HG02798 (cell line): ENCODE measurements at regions not wholly inside any gene's neighbourhood (a gene's known extent, or its start where the extent isn't known, plus 50 kb on each side); places are given as distances from the start of the nearest gene placed in this dataset.
A peak's percentile ranks its signal among the peaks of the same experiment; 100 is the strongest.

Source experiments
- ATAC-seq: cut with Tn5 transposase; IDR thresholded peaks from one replicate; pipeline ENCODE4 v1.9.1; 2021; ENCODE audit warnings: mild to moderate bottlenecking; ENCODE audit not compliant: unreplicated experiment, poor library complexity

GRCh38 chr4:14695095-14695845, 307.0 kb upstream of the CPEB2 start:
- ATAC-seq, result no peak

GRCh38 chr4:14700083-14700482, 302.2 kb upstream of the CPEB2 start:
- ATAC-seq, result no peak

- ATAC-seq, result no peak
Observed at GRCh38 chr4:14700544-14700943, 301.7 kb upstream of the CPEB2 start.

- ATAC-seq, result no peak
Observed at GRCh38 chr4:14701389-14701788, 300.9 kb upstream of the CPEB2 start.

- ATAC-seq, result no peak
Observed at GRCh38 chr4:14701896-14702295, 300.4 kb upstream of the CPEB2 start.

GRCh38 chr4:14708574-14708973, 293.7 kb upstream of the CPEB2 start:
- no peak for ATAC-seq

- ATAC-seq, result no peak
Observed at GRCh38 chr4:14711259-14711658, 291.0 kb upstream of the CPEB2 start.

- ATAC-seq, result no peak
Observed at GRCh38 chr4:14716691-14717090, 285.6 kb upstream of the CPEB2 start.

- ATAC-seq, result no peak
Observed at GRCh38 chr4:14719053-14719452, 283.2 kb upstream of the CPEB2 start.

- peak; percentile 28 for ATAC-seq
Observed at GRCh38 chr4:14726441-14726840, 275.8 kb upstream of the CPEB2 start.

- ATAC-seq, result peak; percentile 80
Observed at GRCh38 chr4:14726877-14727361, 275.4 kb upstream of the CPEB2 start.

- ATAC-seq, result no peak
Observed at GRCh38 chr4:14729282-14730000, 272.8 kb upstream of the CPEB2 start.

GRCh38 chr4:14742054-14742453, 260.2 kb upstream of the CPEB2 start:
- no peak for ATAC-seq

- ATAC-seq, result no peak
Observed at GRCh38 chr4:14743172-14743571, 259.1 kb upstream of the CPEB2 start.

GRCh38 chr4:14743601-14744000, 258.7 kb upstream of the CPEB2 start:
- no peak for ATAC-seq

GRCh38 chr4:14744346-14744745, 257.9 kb upstream of the CPEB2 start:
- no peak for ATAC-seq

- peak; percentile 80 for ATAC-seq
Observed at GRCh38 chr4:14749910-14750309, 252.4 kb upstream of the CPEB2 start.

GRCh38 chr4:14752341-14753046, 249.8 kb upstream of the CPEB2 start:
- no peak for ATAC-seq

GRCh38 chr4:14767142-14767541, 235.1 kb upstream of the CPEB2 start:
- ATAC-seq, result peak; percentile 51

- no peak for ATAC-seq
Observed at GRCh38 chr4:14768449-14768848, 233.8 kb upstream of the CPEB2 start.

GRCh38 chr4:14769993-14770392, 232.3 kb upstream of the CPEB2 start:
- no peak for ATAC-seq
